ENCODE measurements at regions not wholly inside any gene's neighbourhood (a gene's known extent, or its start where the extent isn't known, plus 50 kb on each side); places are given as distances from the start of the nearest gene placed in this dataset.
"Not testable (repeated sequence)": the region's sequence is repeated elsewhere in the genome, so short reads cannot be mapped to it uniquely, and the experiment has no call there.

GRCh38 chr7:67301667-67302066, 305.0 kb downstream of the TYW1 start:
- intact Hi-C loops (cut with DNase I), result no loop called here
- WGBS, 2 donors, result 23 to 24% methylated on average over 10 of the region's 10 CpGs
- no peak for TF ChIP-seq POLR2A (IDR thresholded peaks at IDR 0.05)
- TF ChIP-seq, protein P1, sequence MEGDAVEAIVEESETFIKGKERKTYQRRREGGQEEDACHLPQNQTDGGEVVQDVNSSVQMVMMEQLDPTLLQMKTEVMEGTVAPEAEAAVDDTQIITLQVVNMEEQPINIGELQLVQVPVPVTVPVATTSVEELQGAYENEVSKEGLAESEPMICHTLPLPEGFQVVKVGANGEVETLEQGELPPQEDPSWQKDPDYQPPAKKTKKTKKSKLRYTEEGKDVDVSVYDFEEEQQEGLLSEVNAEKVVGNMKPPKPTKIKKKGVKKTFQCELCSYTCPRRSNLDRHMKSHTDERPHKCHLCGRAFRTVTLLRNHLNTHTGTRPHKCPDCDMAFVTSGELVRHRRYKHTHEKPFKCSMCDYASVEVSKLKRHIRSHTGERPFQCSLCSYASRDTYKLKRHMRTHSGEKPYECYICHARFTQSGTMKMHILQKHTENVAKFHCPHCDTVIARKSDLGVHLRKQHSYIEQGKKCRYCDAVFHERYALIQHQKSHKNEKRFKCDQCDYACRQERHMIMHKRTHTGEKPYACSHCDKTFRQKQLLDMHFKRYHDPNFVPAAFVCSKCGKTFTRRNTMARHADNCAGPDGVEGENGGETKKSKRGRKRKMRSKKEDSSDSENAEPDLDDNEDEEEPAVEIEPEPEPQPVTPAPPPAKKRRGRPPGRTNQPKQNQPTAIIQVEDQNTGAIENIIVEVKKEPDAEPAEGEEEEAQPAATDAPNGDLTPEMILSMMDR (IDR thresholded peaks at IDR 0.05), result no peak
- H3K27ac ChIP-seq, result peak overlapping the region; percentile 94 to 98 (median 96)
- peaks cover 3 to 39% (median 5%) of the 10 kb centered on the region in 3 donors for H3K4me1 ChIP-seq
- H3K4me3 ChIP-seq, result peak overlapping the region; percentile 52 to 85 (median 76)
- DNase-seq, result no peak
- H3K36me3 ChIP-seq, result peaks cover 0 to 22% (median 0%) of the 10 kb centered on the region in 3 donors
- H3K9me3 ChIP-seq, result no peaks in the 10 kb centered on the region
- no peaks in the 10 kb centered on the region for H3K27me3 ChIP-seq

GRCh38 chr7:67302113-67303039, 305.7 kb downstream of the TYW1 start:
- TF ChIP-seq POLR2A (IDR thresholded peaks at IDR 0.05), result peak in 2 of 4 donors; percentile 61 to 75
- TF ChIP-seq, protein P1 (IDR thresholded peaks at IDR 0.05), result peak in 5 of 6 experiments; percentile 34 to 67 (median 52)
- H3K27me3 ChIP-seq, result no peaks in the 10 kb centered on the region
- no peaks in the 10 kb centered on the region for H3K9me3 ChIP-seq
- DNase-seq, result peak; percentile 95
- WGBS, 2 donors, result 0% methylated on average over 39 to 40 of the region's 83 CpGs
- H3K4me1 ChIP-seq, result peaks cover 3 to 39% (median 5%) of the 10 kb centered on the region in 3 donors
- H3K4me3 ChIP-seq, result peak overlapping the region; percentile 52 to 85 (median 76)
- peaks cover 0 to 29% (median 0%) of the 10 kb centered on the region in 3 donors for H3K36me3 ChIP-seq
- peak overlapping the region; percentile 94 to 98 (median 96) for H3K27ac ChIP-seq
- intact Hi-C loops (cut with DNase I), result no loop called here

DNA sequence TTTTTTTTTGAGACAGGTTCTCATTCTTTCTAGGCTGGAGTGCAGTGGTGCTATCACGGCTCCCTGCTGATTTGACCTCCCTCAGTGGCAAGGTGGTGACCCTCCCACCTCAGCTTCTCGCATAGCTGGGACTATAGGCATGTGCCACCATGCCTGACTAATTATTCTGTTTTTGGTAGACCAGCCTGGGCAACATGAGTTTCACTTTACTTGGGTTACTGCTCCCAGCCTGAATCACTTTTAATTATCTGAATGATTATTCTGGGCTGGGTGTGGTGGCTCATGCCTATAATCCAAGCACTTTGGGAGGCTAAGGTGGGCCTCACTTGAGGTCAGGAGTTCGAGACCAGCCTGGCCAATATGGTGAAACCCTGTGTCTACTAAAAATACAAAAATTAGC, 308.2 kb downstream of the TYW1 start:
- WGBS, 2 donors, result 72 to 100% methylated on average over 1 to 3 of the region's 3 CpGs
- peaks cover 0 to 54% (median 14%) of the 10 kb centered on the region in 3 donors for H3K36me3 ChIP-seq
- not testable (repeated sequence) for DNase-seq

GRCh38 chr7:67306331-67306730, 309.7 kb downstream of the TYW1 start:
- no peak for DNase-seq
- no peaks in the 10 kb centered on the region for H3K27me3 ChIP-seq
- TF ChIP-seq POLR2A (IDR thresholded peaks at IDR 0.05), result no peak
- TF ChIP-seq, protein P1 (IDR thresholded peaks at IDR 0.05), result no peak
- WGBS, 2 donors, result 77 to 91% methylated on average over 3 of the region's 3 CpGs
- H3K9me3 ChIP-seq, result no peaks in the 10 kb centered on the region
- peaks cover under 1 to 35% (median 5%) of the 10 kb centered on the region in 3 donors for H3K4me1 ChIP-seq
- H3K36me3 ChIP-seq, result peaks cover 0 to 68% (median 20%) of the 10 kb centered on the region in 3 donors
- H3K4me3 ChIP-seq, result no peak overlapping the region
- H3K27ac ChIP-seq, result no peak overlapping the region
- intact Hi-C loops (cut with DNase I), result no loop called here

More for the DNA sequence above, 308.2 kb downstream of the TYW1 start:
- intact Hi-C loops (cut with DNase I); H3K27me3 ChIP-seq; H3K9me3 ChIP-seq; H3K4me3 ChIP-seq; H3K27ac ChIP-seq: not testable (repeated sequence)
- peaks cover 3 to 39% (median 5%) of the 10 kb centered on the region in 3 donors for H3K4me1 ChIP-seq

- intact Hi-C loops (cut with DNase I), result no loop called here
Measured at GRCh38 chr7:67309764-67310549, 313.3 kb downstream of the TYW1 start.

More at GRCh38 chr7:67309764-67310549, 313.3 kb downstream of the TYW1 start:
- H3K4me3 ChIP-seq, result no peak overlapping the region
- no peak for DNase-seq
- H3K9me3 ChIP-seq, result no peaks in the 10 kb centered on the region
- H3K27ac ChIP-seq, result no peak overlapping the region
- TF ChIP-seq POLR2A (IDR thresholded peaks at IDR 0.05), result no peak
- TF ChIP-seq, protein P1 (IDR thresholded peaks at IDR 0.05), result no peak
- WGBS, 2 donors, result 90 to 99% methylated on average over 4 of the region's 4 CpGs
- no peaks in the 10 kb centered on the region for H3K27me3 ChIP-seq
- peaks cover 0 to 12% (median 0%) of the 10 kb centered on the region in 3 donors for H3K4me1 ChIP-seq
- peaks cover 0 to 99% (median 33%) of the 10 kb centered on the region in 3 donors for H3K36me3 ChIP-seq
